Loucy (cell line): ENCODE measurements at regions not wholly inside any gene's neighbourhood (a gene's known extent, or its start where the extent isn't known, plus 50 kb on each side); places are given as distances from the start of the nearest gene placed in this dataset.

Experiments
- H2AFZ ChIP-seq: fragments of 200-600 bp; sonication (generic); 2 replicates; pipeline ENCODE4 v1.6.0; 2016; ENCODE audit warnings: antibody characterized with exemption, mild to moderate bottlenecking, low read length, moderate library complexity
- H3F3A ChIP-seq: fragments of 200-600 bp; 2 replicates; pipeline ENCODE4 v1.6.0; 2016; ENCODE audit warnings: antibody characterized with exemption, low read depth, mild to moderate bottlenecking
- H3K27me3 ChIP-seq: fragments of 200-600 bp; sonication (generic); 2 replicates; pipeline ENCODE4 v1.6.1; 2014; ENCODE audit warnings: low read length, mild to moderate bottlenecking; ENCODE audit not compliant: insufficient read depth, poor library complexity, severe bottlenecking
- H3K36me3 ChIP-seq: fragments of 200-600 bp; sonication (generic); 2 replicates; pipeline ENCODE4 v1.6.1; 2016; ENCODE audit warnings: low read length; ENCODE audit not compliant: insufficient read depth
- H3K4me1 ChIP-seq: fragments of 200-600 bp; sonication (generic); 2 replicates; pipeline ENCODE4 v1.5.1; 2014; ENCODE audit warnings: low read length, mild to moderate bottlenecking; ENCODE audit not compliant: insufficient read depth, poor library complexity, severe bottlenecking
- H3K4me2 ChIP-seq: fragments of 200-600 bp; sonication (generic); 2 replicates; pipeline ENCODE4 v1.6.0; 2014; ENCODE audit warnings: antibody characterized with exemption, low read length, low read depth, mild to moderate bottlenecking; ENCODE audit not compliant: poor library complexity, severe bottlenecking
- H3K4me3 ChIP-seq: fragments of 200-600 bp; sonication (generic); 2 replicates; pipeline ENCODE4 v1.5.1; 2014; ENCODE audit warnings: low read length, mild to moderate bottlenecking, mixed read lengths; ENCODE audit not compliant: poor library complexity, severe bottlenecking
- H3K79me2 ChIP-seq: fragments of 200-600 bp; sonication (generic); 2 replicates; pipeline ENCODE4 v1.6.1; 2014; ENCODE audit warnings: low read length; ENCODE audit not compliant: insufficient read depth
- H3K9ac ChIP-seq: fragments of 200-600 bp; sonication (generic); 2 replicates; pipeline ENCODE4 v1.6.0; 2014; ENCODE audit warnings: mild to moderate bottlenecking, low read depth, low read length, moderate library complexity; ENCODE audit not compliant: poor library complexity, severe bottlenecking
- H3K9me2 ChIP-seq: fragments of 200-600 bp; sonication (generic); replicated peaks from 2 replicates; pipeline ENCODE4 v1.6.1; 2016; ENCODE audit warnings: low read depth, low read length, mixed read lengths
- H3K9me3 ChIP-seq: fragments of 200-600 bp; sonication (generic); 2 replicates; pipeline ENCODE4 v1.6.1; 2014; ENCODE audit warnings: mild to moderate bottlenecking, antibody characterized with exemption, low read length, low read depth; ENCODE audit not compliant: insufficient read depth
- H4K20me1 ChIP-seq: fragments of 200-600 bp; sonication (generic); 2 replicates; pipeline ENCODE4 v1.6.0; 2014; ENCODE audit warnings: antibody characterized with exemption, low read length, mild to moderate bottlenecking; ENCODE audit not compliant: insufficient read depth, poor library complexity, severe bottlenecking
- EZH2phosphoT487 ChIP-seq: fragments of 200-600 bp; IDR thresholded peaks from 2 replicates; pipeline ENCODE4 v1.6.1; 2018; ENCODE audit warnings: antibody characterized with exemption, mild to moderate bottlenecking, moderate library complexity, borderline replicate concordance
- TF ChIP-seq, protein P1 (sequence below): fragments of 200-600 bp; sonication (generic); conservative IDR thresholded peaks from 2 replicates; pipeline ENCODE4 v1.5.1; 2014; ENCODE audit warnings: mild to moderate bottlenecking, antibody characterized with exemption, low read length

- no peaks in the 10 kb centered on the region for H3K9me2 ChIP-seq
- H2AFZ ChIP-seq, result no peak overlapping the region
- no peaks in the 10 kb centered on the region for H3F3A ChIP-seq
- TF ChIP-seq, protein P1, sequence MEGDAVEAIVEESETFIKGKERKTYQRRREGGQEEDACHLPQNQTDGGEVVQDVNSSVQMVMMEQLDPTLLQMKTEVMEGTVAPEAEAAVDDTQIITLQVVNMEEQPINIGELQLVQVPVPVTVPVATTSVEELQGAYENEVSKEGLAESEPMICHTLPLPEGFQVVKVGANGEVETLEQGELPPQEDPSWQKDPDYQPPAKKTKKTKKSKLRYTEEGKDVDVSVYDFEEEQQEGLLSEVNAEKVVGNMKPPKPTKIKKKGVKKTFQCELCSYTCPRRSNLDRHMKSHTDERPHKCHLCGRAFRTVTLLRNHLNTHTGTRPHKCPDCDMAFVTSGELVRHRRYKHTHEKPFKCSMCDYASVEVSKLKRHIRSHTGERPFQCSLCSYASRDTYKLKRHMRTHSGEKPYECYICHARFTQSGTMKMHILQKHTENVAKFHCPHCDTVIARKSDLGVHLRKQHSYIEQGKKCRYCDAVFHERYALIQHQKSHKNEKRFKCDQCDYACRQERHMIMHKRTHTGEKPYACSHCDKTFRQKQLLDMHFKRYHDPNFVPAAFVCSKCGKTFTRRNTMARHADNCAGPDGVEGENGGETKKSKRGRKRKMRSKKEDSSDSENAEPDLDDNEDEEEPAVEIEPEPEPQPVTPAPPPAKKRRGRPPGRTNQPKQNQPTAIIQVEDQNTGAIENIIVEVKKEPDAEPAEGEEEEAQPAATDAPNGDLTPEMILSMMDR, result no peak
- TF ChIP-seq EZH2phosphoT487, result no peak
- H3K4me3 ChIP-seq, result no peak overlapping the region
- H3K4me2 ChIP-seq, result no peak overlapping the region
- H3K27me3 ChIP-seq, result no peaks in the 10 kb centered on the region
- H3K9me3 ChIP-seq, result no peaks in the 10 kb centered on the region
- H3K36me3 ChIP-seq, result no peaks in the 10 kb centered on the region
- H3K4me1 ChIP-seq, result no peaks in the 10 kb centered on the region
- H4K20me1 ChIP-seq, result no peaks in the 10 kb centered on the region
- H3K9ac ChIP-seq, result no peak overlapping the region
- H3K79me2 ChIP-seq, result no peaks in the 10 kb centered on the region
These were observed 266.3 kb downstream of the ZNF516 start for GRCh38 chr18:76228716-76229115.

DNA sequence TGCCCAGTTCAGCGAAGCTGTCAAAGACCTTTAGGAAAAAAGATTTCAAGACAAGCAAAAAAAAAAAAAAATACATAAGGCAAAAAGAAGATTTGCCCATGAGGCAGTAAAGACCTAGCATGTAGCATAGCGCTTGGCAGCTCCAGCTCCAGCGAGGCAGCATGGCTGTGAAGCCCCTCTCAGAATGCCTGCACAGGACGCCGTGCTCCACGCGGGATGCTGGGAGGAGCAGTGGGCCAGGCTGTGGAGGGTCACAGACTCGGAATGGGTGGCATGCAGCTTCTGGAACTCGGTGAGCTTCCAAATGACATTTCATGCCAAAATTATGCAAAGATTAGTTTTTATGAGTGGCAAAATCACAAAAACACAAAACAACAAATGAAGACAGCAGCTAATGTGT, 267.3 kb downstream of the ZNF516 start:
- TF ChIP-seq EZH2phosphoT487, result no peak
- TF ChIP-seq, protein P1, result no peak
- Histone ChIP-seq H3K36me3 (no peaks in the 10 kb centered on the region), H3K79me2 (no peaks in the 10 kb centered on the region), H2AFZ (no peak overlapping the region), H3K9ac (no peak overlapping the region), H3K4me3 (no peak overlapping the region), H3K9me3 (no peaks in the 10 kb centered on the region), H3K9me2 (no peaks in the 10 kb centered on the region), H3K4me1 (no peaks in the 10 kb centered on the region), H3F3A (no peaks in the 10 kb centered on the region), H4K20me1 (no peaks in the 10 kb centered on the region), H3K27me3 (no peaks in the 10 kb centered on the region), H3K4me2 (no peak overlapping the region)

DNA sequence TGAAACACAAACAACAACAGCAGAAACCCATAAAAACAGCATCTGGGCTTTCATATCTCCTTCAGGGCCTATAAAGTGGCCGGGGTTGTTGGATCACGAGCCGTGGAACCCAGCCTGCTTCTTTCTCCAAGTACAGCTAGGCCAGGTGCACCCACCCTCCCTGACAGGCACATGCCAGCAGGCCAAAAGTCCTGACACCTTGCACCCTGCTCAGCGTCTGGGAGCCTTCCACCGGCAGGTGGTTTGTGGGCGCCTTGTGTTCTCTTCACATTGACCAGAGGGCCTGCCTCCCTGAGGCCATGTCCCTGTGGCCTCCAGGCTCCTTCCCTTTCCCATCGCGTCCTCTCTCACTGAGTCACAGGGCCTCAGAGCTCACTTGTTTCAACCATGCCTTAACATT, 271.6 kb downstream of the ZNF516 start:
- H4K20me1 ChIP-seq, result no peaks in the 10 kb centered on the region
- no peak overlapping the region for H3K4me3 ChIP-seq
- no peaks in the 10 kb centered on the region for H3F3A ChIP-seq
- no peaks in the 10 kb centered on the region for H3K27me3 ChIP-seq
- TF ChIP-seq, protein P1, result no peak
- TF ChIP-seq EZH2phosphoT487, result no peak
- no peaks in the 10 kb centered on the region for H3K4me1 ChIP-seq
- no peak overlapping the region for H3K9ac ChIP-seq
- no peaks in the 10 kb centered on the region for H3K36me3 ChIP-seq
- H3K79me2 ChIP-seq, result no peaks in the 10 kb centered on the region
- no peak overlapping the region for H3K4me2 ChIP-seq
- no peak overlapping the region for H2AFZ ChIP-seq
- no peaks in the 10 kb centered on the region for H3K9me3 ChIP-seq
- H3K9me2 ChIP-seq, result no peaks in the 10 kb centered on the region
